ENCODE measurements at regions not wholly inside any gene's neighbourhood (a gene's known extent, or its start where the extent isn't known, plus 50 kb on each side); places are given as distances from the start of the nearest gene placed in this dataset.

DNA sequence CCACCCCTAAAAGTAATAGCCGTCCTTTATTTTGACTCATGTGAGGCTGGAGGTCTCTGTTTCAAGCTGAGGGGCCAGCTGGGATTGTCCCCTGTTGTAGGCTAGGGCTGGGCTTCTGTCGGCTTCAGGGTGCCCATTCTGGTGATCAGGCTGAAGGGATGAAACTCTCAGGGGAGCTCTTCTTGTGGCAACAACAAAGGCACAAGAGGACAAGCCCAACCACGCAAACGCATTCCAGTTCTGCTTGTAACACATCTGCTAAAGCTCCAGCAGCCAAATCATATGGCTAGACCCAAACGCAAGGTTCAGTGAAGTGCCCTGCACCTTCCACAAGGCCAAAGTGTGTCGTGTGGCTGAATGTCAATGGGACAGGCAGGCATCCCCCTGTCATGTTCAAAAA is 405.7 kb downstream of the INHBA start:
- no peaks in the 10 kb centered on the region for H3K4me1 Mint-ChIP-seq
- H3K4me3 Mint-ChIP-seq = no peak overlapping the region
- H3K36me3 Mint-ChIP-seq (ENCODE audit: low read depth) = no peaks in the 10 kb centered on the region
- H3K9me3 Mint-ChIP-seq = no peaks in the 10 kb centered on the region
- TF ChIP-seq CTCF (conservative IDR thresholded peaks at IDR 0.05) = no peak
- DNase-seq (ENCODE audit: low read depth, low spot score) = no peak
- H3K27me3 Mint-ChIP-seq (ENCODE audit: low read depth) = no peaks in the 10 kb centered on the region
- H3K27ac Mint-ChIP-seq (ENCODE audit: unreplicated experiment) = no peak overlapping the region

DNA sequence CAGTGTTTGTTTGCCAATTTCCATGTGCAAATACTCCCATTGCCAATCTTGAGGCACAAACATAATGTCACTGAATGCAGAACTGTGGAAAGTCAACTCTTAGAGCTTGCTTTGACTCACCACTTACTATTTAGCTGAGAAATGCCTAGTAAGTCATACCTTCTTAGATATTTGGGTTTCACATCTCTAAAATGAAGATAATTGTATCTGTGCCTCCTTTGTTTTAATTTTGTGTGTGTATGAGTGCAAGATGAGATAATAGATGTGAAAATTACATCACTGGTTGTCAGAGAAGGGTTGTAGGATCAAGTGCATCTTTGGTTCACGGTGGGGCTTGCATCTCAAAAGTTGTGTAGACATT is 407.5 kb downstream of the INHBA start:
- no peak for DNase-seq (ENCODE audit: low read depth, low spot score)
- no peak for TF ChIP-seq CTCF (conservative IDR thresholded peaks at IDR 0.05)
- no peaks in the 10 kb centered on the region for H3K36me3 Mint-ChIP-seq (ENCODE audit: low read depth)
- H3K4me3 Mint-ChIP-seq = no peak overlapping the region
- no peaks in the 10 kb centered on the region for H3K4me1 Mint-ChIP-seq
- H3K27ac Mint-ChIP-seq (ENCODE audit: unreplicated experiment) = no peak overlapping the region
- H3K27me3 Mint-ChIP-seq (ENCODE audit: low read depth) = no peaks in the 10 kb centered on the region
- no peaks in the 10 kb centered on the region for H3K9me3 Mint-ChIP-seq

- Mint-ChIP-seq H3K27me3 (ENCODE audit: low read depth) (no peaks in the 10 kb centered on the region), H3K4me1 (no peaks in the 10 kb centered on the region), H3K9me3 (no peaks in the 10 kb centered on the region), H3K36me3 (ENCODE audit: low read depth) (no peaks in the 10 kb centered on the region), H3K4me3 (no peak overlapping the region), H3K27ac (ENCODE audit: unreplicated experiment) (no peak overlapping the region)
- TF ChIP-seq CTCF (conservative IDR thresholded peaks at IDR 0.05) = no peak
- no peak for DNase-seq (ENCODE audit: low read depth, low spot score)
Observed at GRCh38 chr7:41294556-41295454, 408.1 kb downstream of the INHBA start.

- Mint-ChIP-seq H3K27me3 (ENCODE audit: low read depth) (no peaks in the 10 kb centered on the region), H3K36me3 (ENCODE audit: low read depth) (no peaks in the 10 kb centered on the region), H3K4me1 (no peaks in the 10 kb centered on the region), H3K27ac (ENCODE audit: unreplicated experiment) (no peak overlapping the region), H3K9me3 (no peaks in the 10 kb centered on the region), H3K4me3 (no peak overlapping the region)
- TF ChIP-seq CTCF (conservative IDR thresholded peaks at IDR 0.05) = no peak
- no peak for DNase-seq (ENCODE audit: low read depth, low spot score)
Observed at GRCh38 chr7:41292487-41292886, 410.4 kb downstream of the INHBA start.

DNA sequence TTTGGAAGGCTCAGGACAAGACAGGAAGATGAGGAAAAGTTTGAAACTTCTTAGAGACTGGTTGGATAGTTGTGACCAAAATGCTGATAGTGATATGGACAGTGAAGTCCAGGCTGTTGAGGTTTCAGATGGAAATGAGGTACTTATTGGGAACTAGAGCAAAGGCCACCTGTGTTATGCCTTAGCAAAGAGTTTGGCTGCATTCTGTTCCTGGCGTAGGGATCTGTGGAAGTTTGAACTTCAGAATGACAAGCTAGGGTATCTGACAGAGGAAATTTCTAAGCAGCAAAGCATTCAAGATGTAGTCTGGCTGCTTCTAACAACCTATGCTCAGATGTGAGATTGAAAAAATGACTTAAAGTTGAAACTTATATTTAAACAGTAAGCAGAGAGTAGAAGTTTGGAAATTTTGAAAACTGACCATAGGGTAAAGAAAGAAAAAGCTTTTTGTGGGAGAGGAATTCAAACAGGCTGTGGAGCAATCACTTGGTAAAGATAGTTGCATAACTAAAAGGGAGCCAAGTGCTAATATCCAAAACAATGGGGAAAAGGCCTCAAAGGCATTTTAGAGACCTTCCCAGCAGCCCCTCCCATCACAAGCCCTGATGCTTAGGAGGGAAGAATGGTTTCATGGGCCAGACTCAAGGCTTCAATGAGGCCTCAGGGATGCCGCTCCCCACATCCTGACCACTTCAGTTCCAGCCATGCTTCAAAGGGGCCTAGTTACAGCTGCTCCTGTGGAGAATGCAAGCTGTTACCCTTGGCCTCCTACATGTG is 415.1 kb downstream of the INHBA start:
- Mint-ChIP-seq H3K27ac (ENCODE audit: unreplicated experiment) (no peak overlapping the region), H3K4me1 (no peaks in the 10 kb centered on the region), H3K4me3 (no peak overlapping the region), H3K27me3 (ENCODE audit: low read depth) (peaks cover 5% of the 10 kb centered on the region), H3K9me3 (no peaks in the 10 kb centered on the region), H3K36me3 (ENCODE audit: low read depth) (no peaks in the 10 kb centered on the region)
- no peak for TF ChIP-seq CTCF (conservative IDR thresholded peaks at IDR 0.05)
- no peak for DNase-seq (ENCODE audit: low read depth, low spot score)

Data from neural crest cell (in vitro differentiated cells).